ENCODE measurements at regions not wholly inside any gene's neighbourhood (a gene's known extent, or its start where the extent isn't known, plus 50 kb on each side); places are given as distances from the start of the nearest gene placed in this dataset.

- DNase-seq: no peak
Observed at GRCh38 chr20:58058421-58059259, 169.8 kb downstream of the ANKRD60 start.

- no peak for DNase-seq
Observed at GRCh38 chr20:58056921-58057686, 171.3 kb downstream of the ANKRD60 start.

GRCh38 chr20:58056021-58056591, 172.3 kb downstream of the ANKRD60 start:
- DNase-seq: no peak

GRCh38 chr20:58054780-58055373, 173.6 kb downstream of the ANKRD60 start:
- no peak for DNase-seq

GRCh38 chr20:58054082-58054779, 174.2 kb downstream of the ANKRD60 start:
- DNase-seq: no peak

- DNase-seq: no peak
Observed at GRCh38 chr20:58053391-58054055, 174.9 kb downstream of the ANKRD60 start.

- no peak for DNase-seq
Observed at GRCh38 chr20:58051367-58051766, 177.1 kb downstream of the ANKRD60 start.

- DNase-seq: no peak
Observed at GRCh38 chr20:58048096-58048702, 180.3 kb downstream of the ANKRD60 start.

- no peak for DNase-seq
Observed at GRCh38 chr20:58046311-58046710, 182.1 kb downstream of the ANKRD60 start.

GRCh38 chr20:58045579-58045978, 182.9 kb downstream of the ANKRD60 start:
- no peak for DNase-seq

- no peak for DNase-seq
Observed at GRCh38 chr20:58044931-58045555, 183.4 kb downstream of the ANKRD60 start.

GRCh38 chr20:58044286-58044685, 184.2 kb downstream of the ANKRD60 start:
- no peak for DNase-seq

- DNase-seq: no peak
Observed at GRCh38 chr20:58043236-58044140, 185.0 kb downstream of the ANKRD60 start.

GRCh38 chr20:58042591-58042990, 185.9 kb downstream of the ANKRD60 start:
- DNase-seq: no peak

- DNase-seq: no peak
Observed at GRCh38 chr20:58040447-58041290, 187.8 kb downstream of the ANKRD60 start.

- no peak for DNase-seq
Observed at GRCh38 chr20:58039274-58040092, 189.0 kb downstream of the ANKRD60 start.

- no peak for DNase-seq
Observed at GRCh38 chr20:58038123-58038654, 190.3 kb downstream of the ANKRD60 start.

GRCh38 chr20:58037631-58038030, 190.8 kb downstream of the ANKRD60 start:
- DNase-seq: no peak

All from NCI-H1417 treated with DMSO at 0.1 percent for 48 hours (cell line).